GM12891 (cell line): ENCODE measurements at regions not wholly inside any gene's neighbourhood (a gene's known extent, or its start where the extent isn't known, plus 50 kb on each side); places are given as distances from the start of the nearest gene placed in this dataset.
"Not testable (repeated sequence)": the region's sequence is repeated elsewhere in the genome, so short reads cannot be mapped to it uniquely, and the experiment has no call there.

ENCODE experiments used
- PAX5 ChIP-seq: IDR thresholded peaks from 2 replicates; pipeline ENCODE4 v1.6.1; 2011; ENCODE audit warnings: low read length, moderate library complexity, mild to moderate bottlenecking; ENCODE audit not compliant: insufficient read depth, severe bottlenecking
- POLR2A ChIP-seq: IDR thresholded peaks from 2 replicates; pipeline ENCODE4 v1.6.1; 2011; ENCODE audit warnings: low read depth, low read length, control low read depth
- POLR2AphosphoS5 ChIP-seq: IDR thresholded peaks from 2 replicates; pipeline ENCODE4 v1.6.1; 2011; ENCODE audit warnings: low read depth, low read length, control low read depth

GRCh38 chr4:11060637-11061036, 368.1 kb downstream of the HS3ST1 start:
- TF ChIP-seq POLR2A, POLR2AphosphoS5, PAX5: not testable (repeated sequence)
